ENCODE measurements at regions not wholly inside any gene's neighbourhood (a gene's known extent, or its start where the extent isn't known, plus 50 kb on each side); places are given as distances from the start of the nearest gene placed in this dataset.

DNA sequence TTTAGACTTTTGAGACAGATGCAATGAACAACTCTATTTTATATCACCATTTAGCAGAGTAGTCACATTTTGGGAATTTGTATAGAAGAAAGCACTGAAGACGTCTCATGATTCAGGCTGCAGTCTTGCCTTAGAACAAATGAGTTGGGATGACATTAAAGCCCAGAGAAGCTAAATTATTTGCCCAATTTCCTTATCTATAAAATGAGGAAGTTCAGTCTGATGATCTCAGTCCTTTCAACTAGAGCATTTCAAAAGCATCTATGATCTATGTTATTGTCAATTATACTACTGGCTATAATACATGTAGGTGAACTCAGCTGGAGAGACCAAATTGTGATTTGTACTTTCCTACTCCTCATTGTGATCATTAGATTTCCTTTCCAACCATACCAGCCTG, 154.1 kb downstream of the OSTF1 start:
- TF ChIP-seq FOS (IDR thresholded peaks at IDR 0.05; ENCODE audit: low read depth, low read length) (no peak), POLR2A (IDR thresholded peaks at IDR 0.05; ENCODE audit: low read depth, low read length) (no peak), RFX5 (IDR thresholded peaks at IDR 0.05; ENCODE audit: low read depth, low read length) (no peak)
- TF ChIP-seq, protein P1, sequence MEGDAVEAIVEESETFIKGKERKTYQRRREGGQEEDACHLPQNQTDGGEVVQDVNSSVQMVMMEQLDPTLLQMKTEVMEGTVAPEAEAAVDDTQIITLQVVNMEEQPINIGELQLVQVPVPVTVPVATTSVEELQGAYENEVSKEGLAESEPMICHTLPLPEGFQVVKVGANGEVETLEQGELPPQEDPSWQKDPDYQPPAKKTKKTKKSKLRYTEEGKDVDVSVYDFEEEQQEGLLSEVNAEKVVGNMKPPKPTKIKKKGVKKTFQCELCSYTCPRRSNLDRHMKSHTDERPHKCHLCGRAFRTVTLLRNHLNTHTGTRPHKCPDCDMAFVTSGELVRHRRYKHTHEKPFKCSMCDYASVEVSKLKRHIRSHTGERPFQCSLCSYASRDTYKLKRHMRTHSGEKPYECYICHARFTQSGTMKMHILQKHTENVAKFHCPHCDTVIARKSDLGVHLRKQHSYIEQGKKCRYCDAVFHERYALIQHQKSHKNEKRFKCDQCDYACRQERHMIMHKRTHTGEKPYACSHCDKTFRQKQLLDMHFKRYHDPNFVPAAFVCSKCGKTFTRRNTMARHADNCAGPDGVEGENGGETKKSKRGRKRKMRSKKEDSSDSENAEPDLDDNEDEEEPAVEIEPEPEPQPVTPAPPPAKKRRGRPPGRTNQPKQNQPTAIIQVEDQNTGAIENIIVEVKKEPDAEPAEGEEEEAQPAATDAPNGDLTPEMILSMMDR (conservative IDR thresholded peaks at IDR 0.05; ENCODE audit: low read depth, low read length), result no peak
